DND-41 (cell line): ENCODE measurements at regions not wholly inside any gene's neighbourhood (a gene's known extent, or its start where the extent isn't known, plus 50 kb on each side); places are given as distances from the start of the nearest gene placed in this dataset.

Source experiments
- ATAC-seq: fragments of 200-7000 bp; cut with Tn5 transposase; 3 replicates; pipeline ENCODE4 v1.9.1; 2021; ENCODE audit warnings: low read depth; ENCODE audit not compliant: insufficient read depth
- DNase-seq: peaks from one replicate; pipeline ENCODE4 v3.0.0-alpha.2; 2020
- H2AFZ ChIP-seq: 2 replicates; pipeline ENCODE4 v1.6.0; 2012; ENCODE audit warnings: low read depth, low read length
- H3K27ac ChIP-seq: 2 replicates; pipeline ENCODE4 v1.5.1; 2012; ENCODE audit warnings: low read length, inconsistent platforms
- H3K27me3 ChIP-seq: fragments of 200-600 bp; sonication (generic); 2 replicates; pipeline ENCODE4 v1.6.0; 2012; ENCODE audit warnings: low read length, mild to moderate bottlenecking, inconsistent platforms; ENCODE audit not compliant: insufficient read depth, poor library complexity
- H3K36me3 ChIP-seq: 2 replicates; pipeline ENCODE4 v1.5.1; 2012; ENCODE audit warnings: low read length, inconsistent platforms; ENCODE audit not compliant: insufficient read depth
- H3K4me1 ChIP-seq: 2 replicates; pipeline ENCODE4 v1.5.1; 2012; ENCODE audit warnings: mild to moderate bottlenecking, low read length; ENCODE audit not compliant: insufficient read depth
- H3K4me2 ChIP-seq: 2 replicates; pipeline ENCODE4 v1.6.0; 2012; ENCODE audit warnings: mild to moderate bottlenecking, moderate library complexity, low read length, inconsistent platforms; ENCODE audit not compliant: insufficient read depth
- H3K4me3 ChIP-seq, 2 experiments: fragments of 200-600 bp in 1 of 2; shearing (Covaris generic) in 1 of 2; 2 replicates each; pipeline ENCODE4 v1.5.1; 2012 to 2016; ENCODE audit warnings: inconsistent platforms in 2 of 2, low read length in 2 of 2, mild to moderate bottlenecking in 2 of 2, low read depth in 1 of 2, moderate library complexity in 1 of 2
- H3K79me2 ChIP-seq: 2 replicates; pipeline ENCODE4 v1.6.0; 2012; ENCODE audit warnings: low read length, inconsistent platforms; ENCODE audit not compliant: insufficient read depth
- H3K9ac ChIP-seq: 2 replicates; pipeline ENCODE4 v1.6.0; 2012; ENCODE audit warnings: low read depth, mild to moderate bottlenecking, inconsistent platforms, low read length, moderate library complexity
- H3K9me3 ChIP-seq: 2 replicates; pipeline ENCODE4 v1.5.1; 2012; ENCODE audit warnings: low read length, moderate library complexity, mild to moderate bottlenecking, inconsistent platforms; ENCODE audit not compliant: insufficient read depth, severe bottlenecking
- H4K20me1 ChIP-seq: 2 replicates; pipeline ENCODE4 v1.6.0; 2012; ENCODE audit warnings: low read length; ENCODE audit not compliant: insufficient read depth
- CTCF ChIP-seq: IDR thresholded peaks from 2 replicates; pipeline ENCODE4 v1.5.1; 2012; ENCODE audit warnings: borderline replicate concordance, low read length, moderate library complexity, mild to moderate bottlenecking; ENCODE audit not compliant: poor library complexity, severe bottlenecking; ENCODE audit errors: extremely low read depth
- EZH2 ChIP-seq: IDR thresholded peaks from 3 replicates; pipeline ENCODE4 v1.6.1; 2012; ENCODE audit warnings: borderline replicate concordance, low read depth, mild to moderate bottlenecking, moderate library complexity, low read length, inconsistent platforms; ENCODE audit not compliant: severe bottlenecking

GRCh38 chr1:201721082-201722049, 107.6 kb upstream of the IPO9 start:
- Histone ChIP-seq H3K27me3 (peaks cover 13% of the 10 kb centered on the region), H2AFZ (no peak overlapping the region), H3K4me2 (no peak overlapping the region), H3K4me1 (no peaks in the 10 kb centered on the region), H3K9ac (no peak overlapping the region), H3K79me2 (no peaks in the 10 kb centered on the region), H4K20me1 (no peaks in the 10 kb centered on the region), H3K9me3 (no peaks in the 10 kb centered on the region), H3K4me3 (no peak overlapping the region), H3K36me3 (no peaks in the 10 kb centered on the region), H3K27ac (no peak overlapping the region)
- ATAC-seq (no peak), DNase-seq (no peak)
- no peak for TF ChIP-seq EZH2
- TF ChIP-seq CTCF, result no peak

DNA sequence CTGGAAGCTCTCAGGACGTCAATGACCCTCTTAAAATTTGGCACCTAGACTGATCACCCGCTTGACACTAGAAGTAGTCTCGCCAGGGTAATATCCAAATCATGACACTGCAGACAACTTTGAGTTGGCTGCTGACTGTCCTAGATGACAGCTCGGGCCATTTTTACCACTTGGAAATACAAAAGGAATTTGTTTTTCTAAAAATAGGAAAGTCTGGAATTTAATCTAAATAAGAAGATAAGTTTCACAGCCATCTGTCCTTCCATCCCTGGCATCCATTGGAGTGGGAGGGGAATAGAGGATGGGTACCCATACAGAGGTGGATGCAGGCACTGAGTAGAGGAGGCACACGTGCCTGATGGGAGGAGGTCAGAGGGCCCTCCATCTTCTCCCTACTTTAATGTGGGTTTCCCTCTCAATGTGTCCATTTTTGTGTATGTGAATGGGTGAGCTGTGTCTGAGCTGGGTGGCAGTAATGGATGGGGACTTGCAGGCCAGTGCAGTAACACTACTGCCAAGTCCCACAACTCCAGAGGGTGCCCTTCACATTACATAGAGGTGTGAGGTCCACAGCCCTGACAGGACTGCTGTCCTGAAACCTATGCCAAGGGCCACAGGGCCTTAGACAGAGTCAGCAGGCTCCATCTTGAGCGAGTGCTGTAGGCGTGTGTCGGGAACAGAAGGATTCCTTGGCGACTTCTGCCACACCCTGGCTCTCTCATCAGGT, 104.8 kb upstream of the IPO9 start:
- Histone ChIP-seq H2AFZ (no peak overlapping the region), H3K36me3 (no peaks in the 10 kb centered on the region), H3K4me1 (no peaks in the 10 kb centered on the region), H3K27ac (no peak overlapping the region), H3K79me2 (no peaks in the 10 kb centered on the region), H3K9ac (no peak overlapping the region), H3K4me2 (no peak overlapping the region), H3K27me3 (peaks cover 24% of the 10 kb centered on the region), H3K9me3 (no peaks in the 10 kb centered on the region), H4K20me1 (no peaks in the 10 kb centered on the region), H3K4me3 (no peak overlapping the region)
- TF ChIP-seq EZH2 (no peak), CTCF (no peak)
- DNase-seq (no peak), ATAC-seq (no peak)

DNA sequence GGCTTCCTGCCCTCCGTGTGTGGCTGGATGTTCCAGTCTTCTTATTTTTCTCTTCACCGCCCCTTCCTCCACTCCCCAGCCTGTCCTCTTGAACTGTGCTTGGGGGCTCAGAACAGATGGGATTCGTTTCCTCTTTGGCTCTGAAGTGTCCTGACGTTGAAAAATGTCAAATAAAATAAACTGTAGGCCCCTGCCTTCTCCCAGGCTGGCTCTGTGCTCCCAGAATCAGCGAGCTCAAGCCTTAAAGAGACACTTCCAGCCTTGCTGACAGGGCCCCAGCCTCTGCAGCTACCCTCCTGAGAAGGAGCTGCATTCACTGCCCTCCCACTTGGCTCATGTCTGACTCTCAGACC, 104.2 kb upstream of the IPO9 start:
- Histone ChIP-seq H3K9ac (no peak overlapping the region), H3K9me3 (no peaks in the 10 kb centered on the region), H3K27me3 (peaks cover 24% of the 10 kb centered on the region), H3K4me1 (no peaks in the 10 kb centered on the region), H4K20me1 (no peaks in the 10 kb centered on the region), H3K4me3 (no peak overlapping the region), H3K4me2 (no peak overlapping the region), H2AFZ (no peak overlapping the region), H3K27ac (no peak overlapping the region), H3K36me3 (no peaks in the 10 kb centered on the region), H3K79me2 (no peaks in the 10 kb centered on the region)
- TF ChIP-seq EZH2 (no peak), CTCF (no peak)
- DNase-seq, result no peak
- ATAC-seq, result no peak
